HG03108 (cell line): ENCODE measurements at regions not wholly inside any gene's neighbourhood (a gene's known extent, or its start where the extent isn't known, plus 50 kb on each side); places are given as distances from the start of the nearest gene placed in this dataset.

Source experiments
- ATAC-seq: cut with Tn5 transposase; IDR thresholded peaks from one replicate; pipeline ENCODE4 v1.9.1; 2021; ENCODE audit warnings: moderate library complexity; ENCODE audit not compliant: unreplicated experiment

DNA sequence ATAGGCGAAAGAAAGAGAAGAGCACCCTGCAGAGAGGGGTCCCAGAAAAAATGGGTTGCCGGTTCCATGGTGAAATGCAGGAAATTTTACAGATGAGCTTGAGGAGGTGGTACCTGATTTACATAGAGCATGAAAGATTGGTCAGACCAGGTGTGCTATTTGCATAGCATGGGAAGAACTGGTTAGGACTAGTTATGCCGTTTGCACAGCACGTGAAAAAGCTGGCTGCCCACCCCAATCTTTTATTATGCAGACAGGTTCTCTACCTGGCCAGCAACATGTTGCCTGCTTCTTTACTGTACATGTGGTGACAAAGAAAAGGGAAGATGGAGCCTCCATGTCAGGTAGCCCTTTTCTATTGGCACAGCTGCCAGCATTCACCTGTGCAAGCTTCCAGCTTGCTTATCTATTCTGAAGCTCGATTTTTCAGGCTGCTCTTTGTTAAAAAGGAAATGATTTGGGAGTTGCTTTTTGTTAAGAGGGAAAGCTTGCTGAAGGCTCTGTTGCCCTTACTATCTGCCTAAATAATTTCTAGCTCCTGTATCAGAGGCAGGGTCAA, 62.9 kb upstream of the ELK3 start:
- ATAC-seq, result no peak

DNA sequence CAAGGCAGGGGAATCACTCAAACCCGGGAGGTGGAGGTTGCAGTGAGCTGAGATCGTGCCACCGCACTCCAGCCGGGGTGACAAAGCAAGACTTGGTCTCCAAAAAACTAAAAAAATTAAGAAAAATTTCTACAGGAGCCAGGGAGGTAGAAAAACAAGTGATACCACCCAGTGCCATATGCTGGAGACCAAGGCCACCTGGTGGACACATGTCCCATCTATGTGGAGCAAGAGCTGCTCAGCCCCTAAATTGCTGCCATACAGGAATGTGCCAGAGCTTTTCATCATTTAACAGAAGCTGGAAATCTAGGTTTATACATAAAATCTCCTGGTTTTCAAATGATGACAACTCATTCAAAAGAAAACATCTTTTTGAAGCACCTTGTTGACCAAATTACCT, 61.4 kb upstream of the ELK3 start:
- ATAC-seq, result no peak

DNA sequence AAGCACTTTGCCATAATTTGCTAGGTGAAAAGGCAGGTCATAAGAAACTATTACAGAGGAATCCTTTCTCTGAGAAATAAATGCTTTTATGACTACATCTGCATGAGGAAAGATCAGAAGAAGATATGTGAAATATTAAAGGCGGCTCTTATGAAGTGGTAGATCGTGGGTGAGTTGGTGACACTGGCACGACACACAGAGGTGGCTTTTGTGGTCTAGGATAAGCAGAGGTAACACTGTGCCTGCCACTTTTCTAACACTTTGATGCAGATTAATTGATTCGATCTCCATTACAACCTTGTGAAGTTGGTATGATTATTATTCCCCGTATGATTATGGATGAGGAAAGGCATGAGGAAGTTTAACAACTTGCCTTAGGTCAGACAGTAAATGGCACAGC, 60.0 kb upstream of the ELK3 start:
- no peak for ATAC-seq

DNA sequence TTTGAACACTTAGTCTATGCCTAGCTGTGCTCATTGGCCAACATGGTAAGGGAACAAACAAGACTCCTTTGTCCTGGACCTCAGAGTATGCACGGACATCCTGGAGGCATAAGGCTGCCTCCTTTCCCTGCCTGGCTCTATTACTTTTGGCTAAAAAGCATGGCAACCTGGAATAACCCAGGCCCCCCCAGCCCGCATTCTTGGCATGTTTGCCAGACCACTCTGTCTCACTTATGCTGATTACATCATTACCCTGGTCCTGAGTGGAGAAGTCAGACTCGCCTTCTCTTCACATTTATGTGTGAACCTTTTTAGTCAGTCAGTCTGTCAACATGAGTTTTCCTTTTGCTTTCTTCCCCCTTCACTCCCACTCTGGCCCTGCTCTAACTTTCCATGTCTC, 58.0 kb upstream of the ELK3 start:
- no peak for ATAC-seq

DNA sequence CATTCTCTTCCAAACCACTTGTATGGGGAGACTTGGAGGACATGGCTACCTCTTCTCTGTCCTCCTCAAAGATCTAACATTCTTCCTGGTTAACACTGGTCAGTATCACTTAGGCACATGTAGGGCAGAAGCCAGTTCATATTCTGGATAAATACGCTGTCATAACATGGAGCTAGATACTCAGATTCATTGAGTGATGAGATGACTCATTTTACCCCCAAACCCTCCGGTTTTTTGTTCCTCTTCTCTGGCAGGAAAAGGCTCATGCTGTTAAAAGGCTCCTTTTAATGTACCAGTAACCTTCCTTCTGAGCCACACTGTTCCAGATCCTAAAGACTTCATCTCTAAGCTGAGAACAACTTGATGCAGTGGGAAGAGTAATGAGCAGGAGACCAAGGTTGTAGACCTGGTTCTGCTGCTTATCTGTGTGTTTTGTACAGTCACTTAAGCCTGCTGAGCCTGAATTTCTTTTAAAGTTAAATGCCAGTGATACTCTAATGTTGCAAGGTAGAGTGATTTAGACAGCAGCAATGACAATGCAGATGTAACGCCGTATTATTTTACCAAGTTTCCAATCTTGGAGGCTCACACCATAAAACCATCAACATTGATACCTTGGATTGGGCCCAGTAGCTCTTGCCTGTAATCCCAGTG, 57.3 kb upstream of the ELK3 start:
- ATAC-seq, result no peak

DNA sequence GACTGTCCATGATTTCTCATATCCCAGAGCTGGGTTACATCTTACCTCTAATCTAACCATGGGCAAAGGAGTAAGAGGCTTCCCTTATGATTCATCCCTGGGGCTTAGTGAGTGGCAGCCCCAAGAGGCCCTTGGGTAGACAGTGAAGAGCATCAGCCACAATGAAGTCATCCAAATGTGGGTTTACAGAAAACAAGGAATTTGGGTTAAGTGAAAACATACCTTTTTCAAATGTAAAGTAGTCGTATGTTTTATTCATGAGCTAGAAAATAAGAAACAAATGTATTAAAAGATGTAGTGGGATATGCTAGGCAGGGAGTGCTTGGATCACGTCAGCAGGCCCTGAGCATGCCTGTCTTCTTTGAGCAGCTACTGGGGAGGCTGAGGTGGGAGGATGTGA, 54.0 kb upstream of the ELK3 start:
- ATAC-seq, result no peak

DNA sequence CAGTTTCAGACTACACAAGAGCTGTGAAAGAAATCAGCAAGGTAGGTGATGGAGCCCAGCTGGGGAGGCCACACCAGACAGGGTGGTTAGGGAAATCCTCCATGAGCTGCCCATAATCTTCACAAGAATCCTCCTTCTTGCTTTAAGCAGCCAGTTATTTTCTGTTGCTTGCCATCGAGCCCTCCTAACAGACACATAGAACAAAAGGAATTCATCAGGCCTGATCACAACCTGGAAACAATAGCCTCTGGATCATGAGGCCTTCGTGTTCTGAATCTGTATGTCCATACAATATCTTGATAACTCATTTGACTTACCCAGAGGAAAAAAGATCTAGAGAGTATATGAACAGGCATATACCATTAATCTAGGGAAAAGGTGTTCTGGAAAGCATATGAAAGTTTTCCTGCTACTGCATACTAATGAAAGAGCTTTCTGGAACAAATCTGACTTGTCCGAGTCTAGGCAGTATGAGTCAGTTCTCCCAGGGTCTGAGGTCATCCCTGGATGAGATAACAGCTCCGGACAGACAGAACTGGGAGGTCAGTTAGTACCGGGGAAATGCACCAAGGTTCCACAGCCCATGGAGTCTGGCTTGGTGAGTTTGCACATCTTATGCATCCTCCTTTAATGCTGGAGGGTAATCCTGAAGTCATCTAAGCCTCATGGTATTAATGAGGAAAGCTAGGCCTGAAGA, 52.8 kb upstream of the ELK3 start:
- no peak for ATAC-seq

DNA sequence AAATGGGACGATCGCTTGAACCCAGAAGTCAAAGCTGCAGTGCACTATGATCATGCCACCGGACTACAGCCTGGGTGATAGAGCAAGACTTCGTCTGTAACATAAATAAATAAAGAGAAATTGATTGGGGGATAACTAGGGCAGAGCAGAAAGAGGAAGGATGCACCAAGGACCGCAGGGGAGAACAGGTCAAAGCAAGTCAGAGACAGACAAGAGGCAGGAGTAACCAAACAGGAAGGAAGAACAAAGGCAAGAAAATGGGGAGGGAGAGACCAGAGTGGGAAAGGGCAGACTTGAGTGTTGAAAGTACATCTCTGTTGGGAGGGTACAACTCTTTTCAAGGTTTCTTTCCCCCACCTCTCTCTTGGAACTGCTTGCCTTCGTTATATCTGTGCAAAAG, 50.8 kb upstream of the ELK3 start:
- ATAC-seq, result no peak

DNA sequence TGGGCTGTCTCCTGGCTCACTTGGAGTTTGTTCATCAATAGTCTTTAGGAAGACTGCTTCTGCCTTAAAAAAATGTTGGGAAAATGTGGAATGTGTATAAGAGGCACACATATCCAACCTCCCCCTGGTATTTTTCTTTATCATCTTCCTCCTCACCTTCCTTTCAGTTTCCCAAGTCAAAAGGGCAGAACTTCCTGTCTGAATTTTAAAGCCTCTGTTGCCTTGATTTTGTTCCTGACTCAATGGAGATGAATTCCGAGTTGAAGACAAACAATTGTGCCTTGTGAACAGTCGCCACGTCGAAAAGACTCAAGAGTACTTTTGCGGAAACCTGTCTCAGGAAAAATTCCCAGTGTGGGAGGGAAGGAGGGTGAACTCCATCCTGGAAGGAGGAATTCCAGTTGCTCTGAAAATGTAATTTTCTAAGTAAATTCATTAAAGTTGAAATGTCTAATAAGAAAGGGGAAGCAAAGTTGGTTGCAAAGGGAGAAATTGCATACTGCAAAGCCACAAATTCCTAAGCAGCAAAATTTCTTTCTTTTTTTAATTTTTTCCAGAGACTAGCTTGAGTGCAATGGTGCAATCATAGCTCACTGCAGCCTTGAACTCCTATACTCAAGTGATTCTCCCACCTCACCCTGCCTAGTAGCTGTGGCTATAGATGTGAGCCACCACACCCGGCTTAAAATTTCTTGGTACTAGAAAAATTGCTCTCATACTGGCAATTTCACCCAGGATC, 50.2 kb upstream of the ELK3 start:
- ATAC-seq, result no peak
